Parathyroid adenoma (tissue), 2 donors: ENCODE measurements at regions not wholly inside any gene's neighbourhood (a gene's known extent, or its start where the extent isn't known, plus 50 kb on each side); places are given as distances from the start of the nearest gene placed in this dataset.

Experiments
- H2AFZ ChIP-seq: fragments of 300-600 bp; sonication (generic); one replicate; pipeline ENCODE4 v1.7.0; 2017; ENCODE audit warnings: antibody characterized with exemption, mild to moderate bottlenecking
- H3K27ac ChIP-seq: fragments of 300-600 bp; sonication (generic); one replicate; pipeline ENCODE4 v1.7.0; 2017
- H3K27me3 ChIP-seq: fragments of 300-600 bp; sonication (generic); one replicate; pipeline ENCODE4 v1.7.0; 2017; ENCODE audit warnings: low read length; ENCODE audit not compliant: control insufficient read depth, insufficient read depth
- H3K36me3 ChIP-seq: fragments of 300-600 bp; sonication (generic); one replicate; pipeline ENCODE4 v1.7.0; 2017; ENCODE audit warnings: low read length; ENCODE audit not compliant: control insufficient read depth, insufficient read depth
- H3K4me1 ChIP-seq: fragments of 300-600 bp; sonication (generic); one replicate; pipeline ENCODE4 v1.7.0; 2017; ENCODE audit warnings: control low read depth
- H3K4me2 ChIP-seq: fragments of 300-600 bp; sonication (generic); one replicate; pipeline ENCODE4 v1.7.0; 2017; ENCODE audit warnings: low read length
- H3K4me3 ChIP-seq: fragments of 300-600 bp; sonication (generic); one replicate; pipeline ENCODE4 v1.7.0; 2017; ENCODE audit warnings: low read depth, low read length
- H3K79me2 ChIP-seq: fragments of 300-600 bp; sonication (generic); one replicate; pipeline ENCODE4 v1.7.0; 2017; ENCODE audit warnings: control low read depth
- H3K9ac ChIP-seq: fragments of 300-600 bp; sonication (generic); one replicate; pipeline ENCODE4 v1.7.0; 2017; ENCODE audit warnings: mild to moderate bottlenecking
- H3K9me3 ChIP-seq: fragments of 300-600 bp; sonication (generic); one replicate; pipeline ENCODE4 v1.7.0; 2017; ENCODE audit warnings: low read length; ENCODE audit not compliant: control insufficient read depth
- CTCF ChIP-seq: fragments of 300-600 bp; sonication (generic); IDR thresholded peaks from one replicate; pipeline ENCODE4 v1.7.0; 2017; ENCODE audit warnings: antibody characterized with exemption, mild to moderate bottlenecking
- donor health status: primary hyperparathyroidism.

- H3K27me3 ChIP-seq, result no peaks in the 10 kb centered on the region
- H3K79me2 ChIP-seq, result no peaks in the 10 kb centered on the region
- H3K9me3 ChIP-seq, result no peaks in the 10 kb centered on the region
- H3K4me1 ChIP-seq, result no peaks in the 10 kb centered on the region
- no peak overlapping the region for H3K4me3 ChIP-seq
- no peak for TF ChIP-seq CTCF
- no peak overlapping the region for H3K27ac ChIP-seq
- H3K36me3 ChIP-seq, result no peaks in the 10 kb centered on the region
- no peak overlapping the region for H3K4me2 ChIP-seq
- H3K9ac ChIP-seq, result no peak overlapping the region
- no peak overlapping the region for H2AFZ ChIP-seq
Measured at GRCh38 chr15:38631119-38632075, 66.8 kb upstream of the RASGRP1 start.

- H3K27ac ChIP-seq, result no peak overlapping the region
- no peak overlapping the region for H3K4me3 ChIP-seq
- no peaks in the 10 kb centered on the region for H3K9me3 ChIP-seq
- no peaks in the 10 kb centered on the region for H3K4me1 ChIP-seq
- H3K79me2 ChIP-seq, result no peaks in the 10 kb centered on the region
- H2AFZ ChIP-seq, result no peak overlapping the region
- H3K9ac ChIP-seq, result no peak overlapping the region
- no peaks in the 10 kb centered on the region for H3K36me3 ChIP-seq
- no peak overlapping the region for H3K4me2 ChIP-seq
- no peaks in the 10 kb centered on the region for H3K27me3 ChIP-seq
- no peak for TF ChIP-seq CTCF
Measured at GRCh38 chr15:38635170-38635569, 70.6 kb upstream of the RASGRP1 start.

GRCh38 chr15:38636597-38636996 is 72.0 kb upstream of the RASGRP1 start:
- Histone ChIP-seq H2AFZ (no peak overlapping the region), H3K9me3 (no peaks in the 10 kb centered on the region), H3K79me2 (no peaks in the 10 kb centered on the region), H3K4me2 (no peak overlapping the region), H3K27me3 (no peaks in the 10 kb centered on the region), H3K36me3 (no peaks in the 10 kb centered on the region), H3K4me1 (no peaks in the 10 kb centered on the region), H3K9ac (no peak overlapping the region), H3K4me3 (no peak overlapping the region), H3K27ac (no peak overlapping the region)
- TF ChIP-seq CTCF, result no peak

- Histone ChIP-seq H3K4me1 (no peaks in the 10 kb centered on the region), H3K79me2 (no peaks in the 10 kb centered on the region), H3K4me3 (no peak overlapping the region), H2AFZ (no peak overlapping the region), H3K27me3 (no peaks in the 10 kb centered on the region), H3K27ac (no peak overlapping the region), H3K36me3 (no peaks in the 10 kb centered on the region), H3K9ac (no peak overlapping the region), H3K9me3 (no peaks in the 10 kb centered on the region), H3K4me2 (no peak overlapping the region)
- TF ChIP-seq CTCF, result no peak
Measured at GRCh38 chr15:38638126-38638525, 73.5 kb upstream of the RASGRP1 start.

- no peaks in the 10 kb centered on the region for H3K36me3 ChIP-seq
- TF ChIP-seq CTCF, result no peak
- no peak overlapping the region for H3K4me3 ChIP-seq
- H3K9me3 ChIP-seq, result no peaks in the 10 kb centered on the region
- no peaks in the 10 kb centered on the region for H3K79me2 ChIP-seq
- H3K9ac ChIP-seq, result no peak overlapping the region
- H3K4me1 ChIP-seq, result no peaks in the 10 kb centered on the region
- H2AFZ ChIP-seq, result no peak overlapping the region
- no peak overlapping the region for H3K4me2 ChIP-seq
- no peak overlapping the region for H3K27ac ChIP-seq
- no peaks in the 10 kb centered on the region for H3K27me3 ChIP-seq
Measured at GRCh38 chr15:38638811-38639210, 74.2 kb upstream of the RASGRP1 start.
